ENCODE measurements at regions not wholly inside any gene's neighbourhood (a gene's known extent, or its start where the extent isn't known, plus 50 kb on each side); places are given as distances from the start of the nearest gene placed in this dataset.

DNA sequence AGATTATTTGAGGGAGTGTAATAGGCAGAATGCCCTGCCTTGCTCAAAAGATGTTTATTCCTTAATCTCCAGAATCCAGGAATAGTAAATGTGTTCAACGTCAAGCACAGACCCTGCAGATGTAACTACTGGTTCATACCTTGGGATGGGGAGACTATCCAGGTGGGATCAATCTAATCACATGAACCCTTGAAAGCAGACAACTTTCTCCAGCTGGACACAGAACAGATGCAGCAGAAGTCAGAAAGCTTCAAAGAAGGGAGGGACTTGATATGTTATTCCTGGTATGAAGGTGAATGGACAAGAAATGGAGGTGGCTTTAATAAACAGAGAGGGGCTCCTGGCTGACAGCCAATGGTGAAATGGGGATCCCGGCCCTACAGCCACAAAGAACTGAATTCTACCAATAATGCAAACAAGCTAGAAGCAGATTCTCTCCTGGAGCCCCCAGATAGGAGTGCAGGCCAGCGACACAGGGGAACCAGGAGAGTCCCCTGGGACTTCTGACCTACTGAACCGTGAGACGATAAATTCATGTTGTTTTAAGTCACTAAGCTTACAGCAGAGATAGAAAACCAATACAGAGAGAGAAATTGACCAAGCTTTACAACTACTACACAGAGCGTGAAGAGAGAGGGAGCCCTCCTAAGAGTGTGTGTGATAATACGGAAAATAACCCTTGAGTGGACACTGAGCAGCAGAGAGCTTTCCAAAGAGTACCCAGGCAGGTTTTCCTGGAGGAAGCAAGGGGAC lies 133.5 kb upstream of the TMEM132C start:
- H3K27ac ChIP-seq, result no peak overlapping the region

DNA sequence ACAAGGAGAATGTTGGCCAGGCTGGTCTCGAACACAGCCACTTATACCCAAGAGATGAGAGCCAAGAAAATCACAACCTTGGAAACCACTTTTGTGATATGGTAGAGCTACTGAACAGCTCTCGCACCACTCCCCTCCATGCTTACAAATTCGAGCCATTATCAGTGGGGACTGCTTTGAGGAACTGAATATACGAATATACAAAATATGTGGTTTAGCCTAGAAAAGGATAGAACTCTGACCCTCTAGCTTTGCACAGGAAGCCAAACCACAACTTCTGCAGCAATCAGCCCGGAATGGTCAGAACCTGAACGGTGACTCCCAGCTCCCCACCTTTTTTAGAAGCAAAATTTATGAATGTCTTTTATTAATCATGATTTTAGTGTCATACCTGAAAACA lies 129.8 kb upstream of the TMEM132C start:
- no peak overlapping the region for H3K27ac ChIP-seq
- TF ChIP-seq, protein P1, sequence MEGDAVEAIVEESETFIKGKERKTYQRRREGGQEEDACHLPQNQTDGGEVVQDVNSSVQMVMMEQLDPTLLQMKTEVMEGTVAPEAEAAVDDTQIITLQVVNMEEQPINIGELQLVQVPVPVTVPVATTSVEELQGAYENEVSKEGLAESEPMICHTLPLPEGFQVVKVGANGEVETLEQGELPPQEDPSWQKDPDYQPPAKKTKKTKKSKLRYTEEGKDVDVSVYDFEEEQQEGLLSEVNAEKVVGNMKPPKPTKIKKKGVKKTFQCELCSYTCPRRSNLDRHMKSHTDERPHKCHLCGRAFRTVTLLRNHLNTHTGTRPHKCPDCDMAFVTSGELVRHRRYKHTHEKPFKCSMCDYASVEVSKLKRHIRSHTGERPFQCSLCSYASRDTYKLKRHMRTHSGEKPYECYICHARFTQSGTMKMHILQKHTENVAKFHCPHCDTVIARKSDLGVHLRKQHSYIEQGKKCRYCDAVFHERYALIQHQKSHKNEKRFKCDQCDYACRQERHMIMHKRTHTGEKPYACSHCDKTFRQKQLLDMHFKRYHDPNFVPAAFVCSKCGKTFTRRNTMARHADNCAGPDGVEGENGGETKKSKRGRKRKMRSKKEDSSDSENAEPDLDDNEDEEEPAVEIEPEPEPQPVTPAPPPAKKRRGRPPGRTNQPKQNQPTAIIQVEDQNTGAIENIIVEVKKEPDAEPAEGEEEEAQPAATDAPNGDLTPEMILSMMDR (conservative IDR thresholded peaks at IDR 0.05), result no peak

More for the DNA sequence above, 133.5 kb upstream of the TMEM132C start:
- TF ChIP-seq, protein P1 (conservative IDR thresholded peaks at IDR 0.05), result no peak

DNA sequence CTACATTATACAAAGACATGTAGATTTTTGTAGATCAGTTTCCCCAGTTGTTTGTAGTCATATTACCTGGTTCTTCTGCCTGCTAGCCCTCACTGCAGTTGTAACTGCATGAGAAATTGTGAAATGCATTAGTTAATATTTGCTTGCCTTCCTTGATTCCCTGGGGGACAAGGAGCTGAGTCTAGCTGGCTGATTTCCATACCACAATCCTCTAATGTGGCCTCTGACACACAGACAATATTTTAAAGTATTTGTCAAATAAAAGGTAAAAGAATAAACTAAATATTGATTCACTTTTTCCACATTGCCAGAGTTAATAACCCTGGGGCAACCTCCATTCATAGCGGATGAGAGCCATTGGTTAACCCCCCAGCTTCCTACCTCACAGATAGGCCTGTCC lies 128.8 kb upstream of the TMEM132C start:
- TF ChIP-seq, protein P1 (conservative IDR thresholded peaks at IDR 0.05), result no peak
- no peak overlapping the region for H3K27ac ChIP-seq

DNA sequence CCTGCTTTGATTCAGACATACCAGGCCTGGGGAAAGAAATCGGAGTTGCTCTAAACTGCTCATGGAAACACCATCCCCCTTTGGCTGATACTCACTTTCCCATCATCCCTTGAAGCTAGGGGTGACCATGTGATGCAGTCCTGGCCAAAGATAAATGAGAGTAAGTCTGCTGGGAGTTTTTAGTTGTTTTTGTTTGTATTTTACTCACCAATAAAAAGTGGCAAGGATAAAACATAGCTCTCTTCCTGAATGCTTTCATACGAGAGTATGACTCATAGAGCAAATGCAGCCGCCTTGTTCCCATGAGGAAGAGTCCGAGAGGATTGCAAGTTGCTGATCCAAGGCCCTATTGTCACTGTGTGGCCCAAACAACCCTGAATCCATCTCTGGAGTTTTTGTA lies 126.4 kb upstream of the TMEM132C start:
- no peak overlapping the region for H3K27ac ChIP-seq
- TF ChIP-seq, protein P1 (conservative IDR thresholded peaks at IDR 0.05), result no peak

DNA sequence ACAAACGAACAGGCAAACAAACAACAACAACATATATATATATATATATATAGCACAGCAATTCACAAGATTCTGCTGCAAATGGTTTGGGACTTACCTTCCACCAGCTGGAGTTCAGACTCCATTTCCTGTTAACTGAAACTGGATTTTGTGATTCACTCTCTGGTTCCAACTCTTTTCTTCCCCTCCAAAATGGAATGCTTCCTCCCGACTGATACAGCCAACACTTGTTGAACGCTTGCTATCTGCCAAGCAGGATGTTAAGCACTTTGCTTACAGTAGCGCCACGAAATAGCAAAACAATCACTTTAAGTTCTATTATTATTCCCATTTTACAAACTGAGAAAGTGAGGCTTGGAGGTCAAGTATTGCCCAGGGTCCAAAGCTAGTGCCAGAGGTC lies 116.0 kb upstream of the TMEM132C start:
- no peak overlapping the region for H3K27ac ChIP-seq
- TF ChIP-seq, protein P1 (conservative IDR thresholded peaks at IDR 0.05), result no peak

DNA sequence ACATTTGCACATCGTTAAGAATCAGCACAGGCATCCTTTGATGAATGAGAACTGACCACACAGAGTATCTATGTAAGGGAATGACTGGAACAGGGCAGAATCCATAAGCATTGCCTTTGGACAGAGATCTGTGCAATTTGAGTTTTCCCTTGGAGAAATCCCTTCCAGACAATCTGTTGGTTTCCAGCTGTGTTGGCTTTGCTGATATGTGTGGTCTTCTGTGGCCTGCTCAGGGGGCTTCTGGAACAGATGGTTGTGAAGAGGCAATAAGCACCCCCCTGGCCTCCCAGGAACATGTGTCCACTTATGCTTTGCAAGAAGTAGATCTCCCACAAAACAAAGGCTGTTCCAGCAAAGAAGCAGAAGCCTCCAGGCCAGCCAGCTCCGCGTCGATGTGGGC lies 111.4 kb upstream of the TMEM132C start:
- no peak overlapping the region for H3K27ac ChIP-seq
- TF ChIP-seq, protein P1 (conservative IDR thresholded peaks at IDR 0.05), result no peak

DNA sequence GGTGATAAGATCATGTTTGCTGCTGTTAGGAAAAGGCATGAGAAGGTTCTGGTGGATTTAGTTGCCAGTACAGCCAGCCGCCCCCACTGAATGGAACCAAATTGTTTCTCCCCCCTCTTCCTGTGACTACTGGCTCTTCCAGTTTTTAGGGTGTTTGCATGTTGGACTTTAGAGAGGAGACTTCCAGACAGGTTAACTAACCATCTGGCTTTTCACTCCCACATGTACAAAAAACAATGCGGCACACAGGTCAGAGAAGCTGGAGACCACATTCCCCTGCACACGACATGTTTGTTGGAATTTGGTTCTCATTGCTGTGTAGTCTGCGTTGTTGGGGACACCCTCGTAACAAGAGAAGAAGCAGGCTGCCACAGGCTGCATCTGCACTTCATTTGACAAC lies 103.9 kb upstream of the TMEM132C start:
- TF ChIP-seq, protein P1 (conservative IDR thresholded peaks at IDR 0.05), result no peak
- H3K27ac ChIP-seq, result no peak overlapping the region

All from VCaP (cell line).